Suprapubic skin (tissue), 4 donors: ENCODE measurements at regions not wholly inside any gene's neighbourhood (a gene's known extent, or its start where the extent isn't known, plus 50 kb on each side); places are given as distances from the start of the nearest gene placed in this dataset.
"Not testable (repeated sequence)": the region's sequence is repeated elsewhere in the genome, so short reads cannot be mapped to it uniquely, and the experiment has no call there.

Experiments used
- DNase-seq, 2 donors: peaks; one replicate each; pipeline ENCODE4 v3.0.0-alpha.2; 2019; ENCODE audit warnings: low spot score in 2 of 2
- H3K27ac ChIP-seq: fragments of 200-600 bp; sonication (generic); one replicate; pipeline ENCODE4 v1.5.1; 2019
- H3K27me3 ChIP-seq: fragments of 200-600 bp; sonication (generic); one replicate; pipeline ENCODE4 v1.5.1; 2019
- H3K36me3 ChIP-seq: fragments of 200-600 bp; sonication (generic); one replicate; pipeline ENCODE4 v1.5.1; 2019
- H3K4me1 ChIP-seq: fragments of 200-600 bp; sonication (generic); one replicate; pipeline ENCODE4 v1.5.1; 2019
- H3K4me3 ChIP-seq: fragments of 200-600 bp; sonication (generic); one replicate; pipeline ENCODE4 v1.5.1; 2019; ENCODE audit warnings: mild to moderate bottlenecking
- H3K9me3 ChIP-seq: fragments of 200-600 bp; sonication (generic); one replicate; pipeline ENCODE4 v1.5.1; 2019
- CTCF ChIP-seq, 2 donors: fragments of 200-600 bp in 1 of 2; fragments of 450-650 bp in 1 of 2; sonication (generic) in 1 of 2; IDR thresholded peaks; one replicate each; pipeline ENCODE4 v1.5.1; 2016 to 2019; ENCODE audit warnings: antibody characterized with exemption in 2 of 2, mild to moderate bottlenecking in 1 of 2, moderate library complexity in 1 of 2
- EP300 ChIP-seq: sonication (generic); formaldehyde crosslinking; IDR thresholded peaks from one replicate; pipeline ENCODE4 v1.6.1; 2017; ENCODE audit warnings: antibody characterized with exemption
- POLR2A ChIP-seq, 2 donors: fragments of 450-650 bp; IDR thresholded peaks; one replicate each; pipeline ENCODE4 v1.6.1; 2017; ENCODE audit warnings: antibody characterized with exemption in 2 of 2, mild to moderate bottlenecking in 2 of 2, moderate library complexity in 2 of 2
- POLR2AphosphoS5 ChIP-seq, 3 donors: sonication (generic); formaldehyde crosslinking; IDR thresholded peaks; one replicate each; pipeline ENCODE4 v1.6.1; 2017; ENCODE audit warnings: antibody characterized with exemption in 3 of 3
- WGBS: methylation state at CpG from one replicate; pipeline ENCODE4 v1.1.5; 2018; 5-methylcytosine and 5-hydroxymethylcytosine counted together

- no peak overlapping the region for H3K4me3 ChIP-seq
- H3K27ac ChIP-seq = no peak overlapping the region
- H3K36me3 ChIP-seq = no peaks in the 10 kb centered on the region
- TF ChIP-seq POLR2AphosphoS5 (IDR thresholded peaks at IDR 0.05) = no peak
- no peak for TF ChIP-seq EP300
- no peaks in the 10 kb centered on the region for H3K27me3 ChIP-seq
- no peak for DNase-seq
- no peaks in the 10 kb centered on the region for H3K9me3 ChIP-seq
- no peaks in the 10 kb centered on the region for H3K4me1 ChIP-seq
- WGBS = 48% methylated on average over 1 of the region's 1 CpG
Measured at GRCh38 chr7:114182837-114183236, 231.8 kb upstream of the FOXP2 start.

DNA sequence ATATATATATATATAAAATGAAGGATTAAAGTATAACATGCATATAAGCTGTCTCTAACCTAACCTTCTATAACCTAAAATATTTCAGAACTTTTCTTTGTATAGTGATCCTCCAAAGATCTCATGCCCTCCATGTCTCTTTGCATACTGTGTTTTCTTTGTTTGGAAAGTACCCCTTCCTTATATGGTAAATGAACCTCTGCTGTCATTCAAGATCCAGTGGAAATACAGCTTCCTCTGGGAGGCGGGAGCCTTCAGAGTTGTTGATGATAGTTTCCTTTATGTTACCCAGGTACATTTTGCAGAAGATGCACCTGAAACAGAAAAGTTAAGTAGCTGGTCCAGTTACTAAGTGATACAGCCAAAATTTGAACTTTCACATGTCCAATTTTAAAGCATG is 233.3 kb upstream of the FOXP2 start:
- H3K4me1 ChIP-seq = no peaks in the 10 kb centered on the region
- H3K36me3 ChIP-seq = no peaks in the 10 kb centered on the region
- DNase-seq = no peak
- no peak overlapping the region for H3K27ac ChIP-seq
- no peak overlapping the region for H3K4me3 ChIP-seq
- H3K9me3 ChIP-seq = no peaks in the 10 kb centered on the region
- TF ChIP-seq CTCF (IDR thresholded peaks at IDR 0.05) (no peak), POLR2A (IDR thresholded peaks at IDR 0.05) (no peak), EP300 (no peak), POLR2AphosphoS5 (IDR thresholded peaks at IDR 0.05) (no peak)
- 89% methylated on average over 1 of the region's 1 CpG for WGBS
- no peaks in the 10 kb centered on the region for H3K27me3 ChIP-seq

DNA sequence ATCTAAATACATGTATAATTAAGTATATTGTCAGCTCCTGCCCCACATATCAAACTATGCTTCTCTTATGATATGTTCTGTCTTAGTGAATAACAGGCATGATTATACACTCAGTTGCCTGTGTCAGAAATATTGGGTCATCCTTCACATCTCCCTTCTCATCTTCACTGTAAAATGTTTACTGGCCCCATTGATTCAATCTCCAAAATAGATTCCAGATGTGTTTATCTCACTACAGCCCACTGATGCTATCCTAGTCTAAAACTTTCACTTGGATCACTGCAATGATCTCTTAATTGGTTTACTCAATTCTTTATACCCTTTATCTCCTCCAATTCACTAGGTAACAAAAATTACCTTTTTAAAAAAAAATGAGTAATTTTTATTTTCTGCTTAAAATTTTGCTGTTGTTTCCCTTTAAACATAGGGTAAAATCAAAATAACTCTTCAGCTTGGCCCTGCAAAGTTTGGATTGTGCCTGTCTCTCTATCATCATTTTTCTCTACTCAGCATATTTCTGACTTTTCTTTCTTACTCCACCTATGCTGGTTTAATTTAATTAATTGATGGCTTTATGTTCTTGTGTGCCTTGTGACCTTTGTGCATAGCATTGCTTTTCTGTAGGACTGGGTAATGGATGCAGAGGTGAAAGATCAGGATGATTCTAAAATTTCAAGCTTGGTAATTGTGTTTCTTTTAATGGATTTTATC is 233.9 kb upstream of the FOXP2 start:
- Histone ChIP-seq H3K4me3 (no peak overlapping the region), H3K27me3 (no peaks in the 10 kb centered on the region), H3K9me3 (no peaks in the 10 kb centered on the region), H3K4me1 (no peaks in the 10 kb centered on the region), H3K36me3 (no peaks in the 10 kb centered on the region), H3K27ac (no peak overlapping the region)
- no peak for TF ChIP-seq CTCF (IDR thresholded peaks at IDR 0.05)
- no peak for TF ChIP-seq POLR2A (IDR thresholded peaks at IDR 0.05)
- no peak for TF ChIP-seq POLR2AphosphoS5 (IDR thresholded peaks at IDR 0.05)
- TF ChIP-seq EP300 = no peak
- no peak for DNase-seq

GRCh38 chr7:114175125-114175524 is 239.5 kb upstream of the FOXP2 start:
- Histone ChIP-seq H3K27me3 (no peaks in the 10 kb centered on the region), H3K36me3 (no peaks in the 10 kb centered on the region), H3K9me3 (no peaks in the 10 kb centered on the region), H3K4me1 (no peaks in the 10 kb centered on the region), H3K4me3 (no peak overlapping the region), H3K27ac (no peak overlapping the region)
- 83% methylated on average over 4 of the region's 4 CpGs for WGBS
- DNase-seq = no peak
- TF ChIP-seq EP300 (no peak), POLR2A (IDR thresholded peaks at IDR 0.05) (no peak), CTCF (IDR thresholded peaks at IDR 0.05) (no peak), POLR2AphosphoS5 (IDR thresholded peaks at IDR 0.05) (no peak)

- H3K27me3 ChIP-seq = no peaks in the 10 kb centered on the region
- H3K4me1 ChIP-seq = no peaks in the 10 kb centered on the region
- H3K4me3 ChIP-seq = no peak overlapping the region
- no peaks in the 10 kb centered on the region for H3K9me3 ChIP-seq
- no peak for TF ChIP-seq POLR2A (IDR thresholded peaks at IDR 0.05)
- no peak for TF ChIP-seq CTCF (IDR thresholded peaks at IDR 0.05)
- no peak for TF ChIP-seq EP300
- TF ChIP-seq POLR2AphosphoS5 (IDR thresholded peaks at IDR 0.05) = no peak
- no peak overlapping the region for H3K27ac ChIP-seq
- no peaks in the 10 kb centered on the region for H3K36me3 ChIP-seq
- WGBS = 89% methylated on average over 3 of the region's 3 CpGs
- no peak for DNase-seq
Measured at GRCh38 chr7:114173170-114173890, 241.3 kb upstream of the FOXP2 start.

- H3K4me1 ChIP-seq, H3K9me3 ChIP-seq, H3K36me3 ChIP-seq, DNase-seq, H3K4me3 ChIP-seq, H3K27ac ChIP-seq, H3K27me3 ChIP-seq: not testable (repeated sequence)
- WGBS = 97% methylated on average over 2 of the region's 2 CpGs
Measured at GRCh38 chr7:114169389-114169788, 245.2 kb upstream of the FOXP2 start.
